ENCODE measurements at regions not wholly inside any gene's neighbourhood (a gene's known extent, or its start where the extent isn't known, plus 50 kb on each side); places are given as distances from the start of the nearest gene placed in this dataset.
A peak's percentile ranks its signal among the peaks of the same experiment; 100 is the strongest.
"Not testable (repeated sequence)": the region's sequence is repeated elsewhere in the genome, so short reads cannot be mapped to it uniquely, and the experiment has no call there.

DNA sequence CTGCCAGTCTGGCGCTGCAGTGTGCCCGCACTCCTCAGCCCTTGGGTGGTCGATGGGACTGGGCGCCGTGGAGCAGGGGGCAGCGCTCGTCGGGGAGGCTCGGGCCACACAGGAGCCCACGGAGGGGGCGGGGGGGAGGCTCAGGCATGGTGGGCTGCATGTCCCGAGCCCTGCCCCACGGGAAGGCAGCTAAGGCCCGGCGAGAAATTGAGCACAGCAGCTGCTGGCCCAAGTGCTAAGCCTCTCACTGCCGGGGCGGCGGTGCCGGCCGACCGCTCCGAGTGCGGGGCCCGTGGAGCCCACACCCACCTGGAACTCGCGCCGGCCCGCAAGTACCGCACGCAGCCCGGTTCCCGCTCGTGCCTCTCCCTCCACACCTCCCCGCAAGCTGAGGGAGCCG lies 63.6 kb upstream of the CD28 start:
- POLR2A ChIA-PET (ENCODE audit: partially characterized antibody): not testable (repeated sequence)

DNA sequence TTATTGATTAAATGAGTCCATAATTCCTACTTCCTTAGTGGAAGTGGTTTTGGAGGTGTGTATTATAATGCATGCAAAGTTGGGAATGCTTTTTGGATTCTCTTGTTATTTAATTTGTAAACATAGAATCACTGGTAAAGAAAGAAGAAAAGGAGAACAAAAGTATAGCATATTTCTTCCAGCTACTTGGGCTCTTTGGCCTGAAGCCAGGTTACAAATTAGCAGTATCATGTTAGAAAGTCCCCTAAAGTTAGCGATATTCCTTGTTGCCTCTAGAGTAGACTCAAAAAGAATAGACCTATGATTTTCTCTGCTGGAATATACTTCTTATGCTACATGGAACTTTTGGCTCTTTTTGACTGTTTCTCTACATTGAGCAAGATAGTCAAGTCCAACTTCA lies 60.6 kb upstream of the CD28 start:
- Histone ChIP-seq H3K27ac (ENCODE audit: low read depth, low read length) (no peak overlapping the region), H3K4me1 (ENCODE audit: insufficient read depth, low read length) (no peaks in the 10 kb centered on the region), H3K9me3 (ENCODE audit: control insufficient read depth in 1 of 2, low read length in 2 of 2) (no peaks in the 10 kb centered on the region), H3K27me3 (ENCODE audit: insufficient read depth, low read length) (no peaks in the 10 kb centered on the region), H3K4me3 (ENCODE audit: low read length in 2 of 2) (no peak overlapping the region), H3K36me3 (ENCODE audit: insufficient read depth, low read length) (no peaks in the 10 kb centered on the region)
- ChIA-PET CTCF (ENCODE audit: partially characterized antibody) (no interaction called here), POLR2A (ENCODE audit: partially characterized antibody) (no interaction called here)
- Mint-ChIP-seq H3K4me1 (peaks cover 0 to 14% (median 6%) of the 10 kb centered on the region in 4 donors), H3K27me3 (no peaks in the 10 kb centered on the region), H3K4me3 (no peak overlapping the region), H3K36me3 (no peaks in the 10 kb centered on the region), H3K9me3 (peaks cover 0 to 4% (median 0%) of the 10 kb centered on the region in 8 donors), H3K27ac (no peak overlapping the region)
- DNase-seq: no peak
- intact Hi-C loops (cut with micrococcal nuclease): no loop called here

More for the DNA sequence above, 63.6 kb upstream of the CD28 start:
- H3K27ac Mint-ChIP-seq; H3K9me3 Mint-ChIP-seq; intact Hi-C loops (cut with micrococcal nuclease); H3K4me3 ChIP-seq (ENCODE audit: low read length in 2 of 2); DNase-seq; H3K4me3 Mint-ChIP-seq; H3K27ac ChIP-seq (ENCODE audit: low read depth, low read length); H3K27me3 Mint-ChIP-seq; CTCF ChIA-PET (ENCODE audit: partially characterized antibody); H3K36me3 ChIP-seq (ENCODE audit: insufficient read depth, low read length); H3K4me1 ChIP-seq (ENCODE audit: insufficient read depth, low read length); H3K27me3 ChIP-seq (ENCODE audit: insufficient read depth, low read length); H3K9me3 ChIP-seq (ENCODE audit: control insufficient read depth in 1 of 2, low read length in 2 of 2); H3K36me3 Mint-ChIP-seq: not testable (repeated sequence)
- peaks cover 5 to 19% (median 10%) of the 10 kb centered on the region in 4 donors for H3K4me1 Mint-ChIP-seq

DNA sequence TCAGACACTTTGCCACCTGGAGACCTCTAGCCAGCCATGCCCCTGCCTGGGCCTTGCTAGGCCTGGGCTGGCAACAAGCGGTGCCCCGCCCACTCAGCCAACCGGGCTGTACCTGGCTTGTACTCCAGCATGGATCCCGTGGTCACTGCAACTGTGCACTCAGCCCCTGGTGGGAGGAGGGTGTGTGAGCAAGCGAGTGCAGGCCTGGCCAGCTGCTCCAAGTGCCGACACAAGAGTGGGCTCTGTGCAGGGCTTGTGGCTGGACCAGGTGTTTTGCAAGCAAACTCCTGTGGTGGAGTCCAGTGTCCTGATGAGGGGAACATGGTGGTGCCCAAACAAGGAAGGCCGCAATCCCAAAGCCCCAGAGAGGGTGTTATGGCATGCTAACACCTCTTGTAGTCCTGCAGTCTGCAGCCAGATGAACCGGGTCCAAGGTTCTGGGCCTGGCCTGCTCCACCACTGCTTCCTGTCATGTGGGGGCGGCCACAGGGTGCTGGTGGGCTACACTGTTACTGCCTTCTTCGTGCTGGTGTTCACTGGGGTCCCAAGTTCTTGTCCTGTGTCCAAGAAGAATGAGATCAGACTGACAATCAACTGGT lies 60.1 kb upstream of the CD28 start:
- no peaks in the 10 kb centered on the region for H3K36me3 ChIP-seq (ENCODE audit: insufficient read depth, low read length)
- H3K36me3 Mint-ChIP-seq: no peaks in the 10 kb centered on the region
- H3K27ac ChIP-seq (ENCODE audit: low read depth, low read length): no peak overlapping the region
- H3K4me3 Mint-ChIP-seq: no peak overlapping the region
- peak overlapping the region in 1 of 7 donors; percentile 51 for H3K27ac Mint-ChIP-seq
- H3K4me3 ChIP-seq (ENCODE audit: low read length in 2 of 2): no peak overlapping the region
- POLR2A ChIA-PET (ENCODE audit: partially characterized antibody): no interaction called here
- no peaks in the 10 kb centered on the region for H3K27me3 ChIP-seq (ENCODE audit: insufficient read depth, low read length)
- peaks cover 0 to 4% (median 0%) of the 10 kb centered on the region in 8 donors for H3K9me3 Mint-ChIP-seq
- H3K4me1 Mint-ChIP-seq: peaks cover 3 to 14% (median 7%) of the 10 kb centered on the region in 4 donors
- CTCF ChIA-PET (ENCODE audit: partially characterized antibody): no interaction called here
- no peaks in the 10 kb centered on the region for H3K27me3 Mint-ChIP-seq
- H3K9me3 ChIP-seq (ENCODE audit: control insufficient read depth in 1 of 2, low read length in 2 of 2): no peaks in the 10 kb centered on the region
- H3K4me1 ChIP-seq (ENCODE audit: insufficient read depth, low read length): no peaks in the 10 kb centered on the region
- no peak for DNase-seq
- intact Hi-C loops (cut with micrococcal nuclease): no loop called here

DNA sequence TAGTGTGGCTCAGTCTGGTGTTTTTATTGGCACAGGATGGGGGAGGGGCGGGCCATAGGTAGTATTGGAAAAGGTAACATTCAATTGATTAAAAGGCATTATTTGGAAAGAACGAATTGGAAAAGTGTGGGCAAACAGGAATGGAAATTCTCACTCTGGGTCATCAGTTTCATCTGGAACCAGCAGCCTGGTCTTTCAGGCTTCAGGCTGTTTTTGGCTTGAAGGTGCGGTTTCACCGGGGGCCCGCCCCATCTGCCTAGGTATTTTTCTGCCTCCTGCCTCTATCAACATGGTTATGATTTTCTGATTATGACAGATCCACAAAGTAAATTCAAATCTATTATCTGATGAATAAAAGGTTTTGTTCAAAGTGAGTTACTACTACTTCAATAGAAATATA lies 59.5 kb upstream of the CD28 start:
- no peaks in the 10 kb centered on the region for H3K9me3 ChIP-seq (ENCODE audit: control insufficient read depth in 1 of 2, low read length in 2 of 2)
- POLR2A ChIA-PET (ENCODE audit: partially characterized antibody): no interaction called here
- H3K4me1 Mint-ChIP-seq: peaks cover 2 to 12% (median 7%) of the 10 kb centered on the region in 4 donors

DNA sequence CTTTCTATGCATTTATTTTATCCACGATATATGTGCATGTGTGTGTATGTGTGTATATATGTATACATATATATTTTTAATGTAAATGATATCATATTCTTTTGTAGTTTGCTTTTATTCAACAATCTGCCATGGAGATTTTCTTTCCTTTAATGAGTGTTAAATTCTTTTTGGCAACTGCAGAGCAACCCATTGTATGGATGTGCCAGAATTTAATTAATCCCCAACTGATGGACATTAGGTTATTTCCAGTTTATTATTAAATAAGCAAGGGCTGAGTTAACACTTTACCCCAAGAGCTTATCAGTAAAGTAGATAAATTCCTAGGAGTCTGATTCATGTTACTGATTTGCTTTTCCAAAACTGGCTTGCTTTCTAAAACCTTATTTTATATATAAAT lies 58.9 kb upstream of the CD28 start:
- ChIA-PET CTCF (ENCODE audit: partially characterized antibody) (no interaction called here), POLR2A (ENCODE audit: partially characterized antibody) (no interaction called here)
- intact Hi-C loops (cut with micrococcal nuclease): no loop called here
- Mint-ChIP-seq H3K27ac (no peak overlapping the region), H3K9me3 (no peaks in the 10 kb centered on the region), H3K4me3 (no peak overlapping the region), H3K27me3 (no peaks in the 10 kb centered on the region), H3K36me3 (no peaks in the 10 kb centered on the region), H3K4me1 (peaks cover 2 to 11% (median 7%) of the 10 kb centered on the region in 4 donors)
- Histone ChIP-seq H3K4me1 (ENCODE audit: insufficient read depth, low read length) (no peaks in the 10 kb centered on the region), H3K36me3 (ENCODE audit: insufficient read depth, low read length) (no peaks in the 10 kb centered on the region), H3K4me3 (ENCODE audit: low read length in 2 of 2) (no peak overlapping the region), H3K27me3 (ENCODE audit: insufficient read depth, low read length) (no peaks in the 10 kb centered on the region), H3K9me3 (ENCODE audit: control insufficient read depth in 1 of 2, low read length in 2 of 2) (no peaks in the 10 kb centered on the region), H3K27ac (ENCODE audit: low read depth, low read length) (no peak overlapping the region)
- no peak for DNase-seq

More for the DNA sequence above, 59.5 kb upstream of the CD28 start:
- Histone ChIP-seq H3K4me3 (ENCODE audit: low read length in 2 of 2) (no peak overlapping the region), H3K27me3 (ENCODE audit: insufficient read depth, low read length) (no peaks in the 10 kb centered on the region), H3K27ac (ENCODE audit: low read depth, low read length) (no peak overlapping the region), H3K4me1 (ENCODE audit: insufficient read depth, low read length) (no peaks in the 10 kb centered on the region), H3K36me3 (ENCODE audit: insufficient read depth, low read length) (no peaks in the 10 kb centered on the region)
- H3K9me3 Mint-ChIP-seq: no peaks in the 10 kb centered on the region
- no peak for DNase-seq
- CTCF ChIA-PET (ENCODE audit: partially characterized antibody): no interaction called here
- peak overlapping the region in 1 of 7 donors; percentile 51 for H3K27ac Mint-ChIP-seq
- H3K36me3 Mint-ChIP-seq: no peaks in the 10 kb centered on the region
- intact Hi-C loops (cut with micrococcal nuclease): no loop called here
- H3K27me3 Mint-ChIP-seq: no peaks in the 10 kb centered on the region
- no peak overlapping the region for H3K4me3 Mint-ChIP-seq

DNA sequence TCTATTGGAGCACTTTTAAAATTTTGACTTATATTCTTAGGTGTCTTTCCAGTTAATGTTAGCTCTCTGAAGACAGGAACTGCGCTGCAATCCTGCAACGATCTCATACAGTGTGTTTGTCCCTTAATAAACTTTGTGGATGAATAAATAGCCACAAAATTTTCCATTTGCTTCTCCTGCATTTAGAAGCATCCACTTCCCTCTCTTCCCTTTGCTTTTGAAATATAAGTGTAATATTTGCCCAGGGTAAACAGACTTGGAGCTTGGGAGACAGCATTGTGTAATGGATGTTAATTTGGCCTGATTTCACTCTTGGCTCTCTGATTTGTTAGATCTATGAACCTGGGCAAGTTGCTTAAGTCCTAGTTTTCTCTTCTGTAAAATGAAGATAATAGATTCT lies 58.2 kb upstream of the CD28 start:
- CTCF ChIA-PET (ENCODE audit: partially characterized antibody): no interaction called here
- no peak for DNase-seq
- peaks cover 2 to 11% (median 7%) of the 10 kb centered on the region in 4 donors for H3K4me1 Mint-ChIP-seq
- POLR2A ChIA-PET (ENCODE audit: partially characterized antibody): interaction anchor here (0.5 kb wide), 1 partner anchor 37 kb away, joined by 3 read pairs; no protein-coding TSS in a partner anchor
- H3K9me3 Mint-ChIP-seq: no peaks in the 10 kb centered on the region
- no peaks in the 10 kb centered on the region for H3K27me3 Mint-ChIP-seq
- no peaks in the 10 kb centered on the region for H3K36me3 ChIP-seq (ENCODE audit: insufficient read depth, low read length)
- H3K4me3 Mint-ChIP-seq: no peak overlapping the region
- H3K27ac ChIP-seq (ENCODE audit: low read depth, low read length): no peak overlapping the region
- peak overlapping the region in 1 of 7 donors; percentile 26 for H3K27ac Mint-ChIP-seq
- intact Hi-C loops (cut with micrococcal nuclease): no loop called here
- H3K9me3 ChIP-seq (ENCODE audit: control insufficient read depth in 1 of 2, low read length in 2 of 2): no peaks in the 10 kb centered on the region
- H3K36me3 Mint-ChIP-seq: no peaks in the 10 kb centered on the region
- H3K4me1 ChIP-seq (ENCODE audit: insufficient read depth, low read length): no peaks in the 10 kb centered on the region
- H3K4me3 ChIP-seq (ENCODE audit: low read length in 2 of 2): no peak overlapping the region
- H3K27me3 ChIP-seq (ENCODE audit: insufficient read depth, low read length): no peaks in the 10 kb centered on the region

DNA sequence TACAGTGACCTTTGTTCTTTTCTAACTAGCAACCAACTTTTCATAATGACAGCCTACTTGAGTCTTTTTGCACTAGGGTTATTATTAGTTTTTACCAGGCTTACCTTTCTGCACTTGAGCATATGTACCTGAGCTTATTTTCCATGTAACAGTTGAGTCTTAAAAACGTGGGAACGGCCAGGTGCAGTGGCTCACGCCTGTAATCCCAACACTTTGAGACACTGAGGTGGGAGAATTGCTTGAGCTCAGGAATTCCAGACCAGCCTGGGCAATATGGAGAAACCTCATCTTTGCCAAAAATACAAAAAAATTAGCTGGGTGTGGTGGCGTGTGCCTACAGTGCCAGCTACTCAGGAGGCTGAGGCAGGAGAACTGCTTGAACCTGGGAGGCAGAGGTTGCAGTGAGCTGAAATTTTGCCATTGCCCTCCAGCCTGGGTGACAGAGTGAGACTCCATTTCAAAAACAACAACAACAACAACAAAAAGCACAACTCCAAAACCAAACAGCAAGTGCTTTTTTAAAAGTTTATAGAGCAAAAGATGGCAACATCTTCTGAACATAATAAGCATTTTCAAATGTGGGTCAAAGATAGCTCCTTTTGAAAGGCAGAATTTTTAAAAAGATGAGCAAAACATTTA lies 57.1 kb upstream of the CD28 start:
- no peaks in the 10 kb centered on the region for H3K9me3 ChIP-seq (ENCODE audit: control insufficient read depth in 1 of 2, low read length in 2 of 2)
- H3K36me3 ChIP-seq (ENCODE audit: insufficient read depth, low read length): no peaks in the 10 kb centered on the region
- H3K4me3 ChIP-seq (ENCODE audit: low read length in 2 of 2): no peak overlapping the region
- Mint-ChIP-seq H3K36me3 (no peaks in the 10 kb centered on the region), H3K4me3 (no peak overlapping the region), H3K27ac (peak overlapping the region in 1 of 7 donors; percentile 42), H3K4me1 (peaks cover 2 to 11% (median 7%) of the 10 kb centered on the region in 4 donors), H3K9me3 (no peaks in the 10 kb centered on the region), H3K27me3 (no peaks in the 10 kb centered on the region)
- ChIA-PET POLR2A (ENCODE audit: partially characterized antibody) (no interaction called here), CTCF (ENCODE audit: partially characterized antibody) (interaction anchor here (1.0 to 2.8 kb wide), 4 partner anchors 134 to 166 kb away, joined by 3 to 11 read pairs (median 4); no protein-coding TSS in a partner anchor)
- H3K27ac ChIP-seq (ENCODE audit: low read depth, low read length): no peak overlapping the region
- intact Hi-C loops (cut with micrococcal nuclease): no loop called here
- H3K4me1 ChIP-seq (ENCODE audit: insufficient read depth, low read length): no peaks in the 10 kb centered on the region
- no peaks in the 10 kb centered on the region for H3K27me3 ChIP-seq (ENCODE audit: insufficient read depth, low read length)
- no peak for DNase-seq

Measured in CD4-positive, alpha-beta memory T cell (primary cell).